Activated CD8-positive, alpha-beta T cell treated with anti-CD3 and anti-CD28 coated beads for 36 hours (primary cell): ENCODE measurements at regions not wholly inside any gene's neighbourhood (a gene's known extent, or its start where the extent isn't known, plus 50 kb on each side); places are given as distances from the start of the nearest gene placed in this dataset.

Source experiments
- ATAC-seq: fragments of 200-7000 bp; cut with Tn5 transposase; one replicate; pipeline ENCODE4 v1.10.0; 2021; ENCODE audit warnings: mild to moderate bottlenecking, moderate library complexity
- CTCF ChIA-PET: fragments of 350-600 bp; sonication (Branson Sonifier 250); formaldehyde crosslinking; loops from one replicate; lab custom pipeline; 2021; ENCODE audit warnings: antibody characterized with exemption; lab: Charles Lee
- POLR2A ChIA-PET: fragments of 350-600 bp; sonication (Branson Sonifier 250); formaldehyde crosslinking; loops from one replicate; lab custom pipeline; 2021; ENCODE audit warnings: antibody characterized with exemption; lab: Charles Lee
- DNase-seq: peaks from one replicate; pipeline ENCODE4 v3.0.0-alpha.2; 2020
- H3K27ac Mint-ChIP-seq: one replicate; pipeline ENCODE4 v1.8.0; 2021; ENCODE audit warnings: mild to moderate bottlenecking, mixed read lengths
- H3K27me3 Mint-ChIP-seq: one replicate; pipeline ENCODE4 v1.8.0; 2021; ENCODE audit warnings: mixed read lengths
- H3K36me3 Mint-ChIP-seq: one replicate; pipeline ENCODE4 v1.8.0; 2021; ENCODE audit warnings: low read depth, mixed read lengths
- H3K4me1 Mint-ChIP-seq: one replicate; pipeline ENCODE4 v1.8.0; 2021; ENCODE audit warnings: low read depth, mixed read lengths
- H3K4me3 Mint-ChIP-seq: one replicate; pipeline ENCODE4 v1.8.0; 2021; ENCODE audit warnings: mild to moderate bottlenecking, moderate library complexity, mixed read lengths
- H3K9me3 Mint-ChIP-seq: one replicate; pipeline ENCODE4 v1.8.0; 2021; ENCODE audit warnings: mixed read lengths
- CTCF ChIP-seq: fragments of 200-600 bp; IDR thresholded peaks from one replicate; pipeline ENCODE4 v1.8.0; 2022; ENCODE audit warnings: antibody characterized with exemption, mild to moderate bottlenecking
- intact Hi-C: fragments of 100-400 bp; cut with micrococcal nuclease; formaldehyde crosslinking; loops from one replicate; pipeline ENCODE4 v1.10.0; 2022

GRCh38 chr13:44273991-44274770, 99.4 kb upstream of the SERP2 start:
- Mint-ChIP-seq H3K36me3 (no peaks in the 10 kb centered on the region), H3K4me3 (peak overlapping the region; percentile 59), H3K4me1 (peaks cover 52% of the 10 kb centered on the region), H3K9me3 (no peaks in the 10 kb centered on the region), H3K27me3 (no peaks in the 10 kb centered on the region), H3K27ac (peak overlapping the region; percentile 91)
- CTCF ChIA-PET = interaction anchor here (0.7 to 1.5 kb wide), 4 partner anchors 8 to 83 kb away, joined by 3 read pairs; no protein-coding TSS in a partner anchor
- ATAC-seq = peak; percentile 95
- intact Hi-C loops = no loop called here
- no peak for TF ChIP-seq CTCF
- POLR2A ChIA-PET = interaction anchor here (0.6 to 2.3 kb wide), 6 partner anchors 8 to 161 kb away, joined by 3 to 8 read pairs (median 6); no protein-coding TSS in a partner anchor
- peak; percentile 26 for DNase-seq

- no peak for TF ChIP-seq CTCF
- peak overlapping the region; percentile 59 for H3K4me3 Mint-ChIP-seq
- peak; percentile 55 for ATAC-seq
- peak overlapping the region; percentile 91 for H3K27ac Mint-ChIP-seq
- intact Hi-C loops = no loop called here
- H3K36me3 Mint-ChIP-seq = no peaks in the 10 kb centered on the region
- no peaks in the 10 kb centered on the region for H3K27me3 Mint-ChIP-seq
- CTCF ChIA-PET = interaction anchor here (0.7 to 1.5 kb wide), 2 partner anchors 9 to 29 kb away, joined by 3 read pairs; no protein-coding TSS in a partner anchor
- H3K4me1 Mint-ChIP-seq = peaks cover 53% of the 10 kb centered on the region
- POLR2A ChIA-PET = interaction anchor here (1.0 to 2.3 kb wide), 4 partner anchors 9 to 160 kb away, joined by 3 to 8 read pairs (median 7); no protein-coding TSS in a partner anchor
- H3K9me3 Mint-ChIP-seq = no peaks in the 10 kb centered on the region
- peak; percentile 26 for DNase-seq
These were observed 98.8 kb upstream of the SERP2 start for GRCh38 chr13:44274771-44275205.

- H3K4me1 Mint-ChIP-seq = peaks cover 53% of the 10 kb centered on the region
- H3K27me3 Mint-ChIP-seq = no peaks in the 10 kb centered on the region
- H3K4me3 Mint-ChIP-seq = no peak overlapping the region
- POLR2A ChIA-PET = interaction anchor here (1.0 to 2.3 kb wide), 3 partner anchors 10 to 159 kb away, joined by 3 to 8 read pairs (median 7); no protein-coding TSS in a partner anchor
- H3K9me3 Mint-ChIP-seq = no peaks in the 10 kb centered on the region
- peak overlapping the region; percentile 91 for H3K27ac Mint-ChIP-seq
- no peak for ATAC-seq
- no peaks in the 10 kb centered on the region for H3K36me3 Mint-ChIP-seq
- no peak for TF ChIP-seq CTCF
- intact Hi-C loops = no loop called here
- CTCF ChIA-PET = interaction anchor here (1.5 kb wide), 2 partner anchors 9 to 83 kb away, joined by 3 to 4 read pairs; no protein-coding TSS in a partner anchor
- no peak for DNase-seq
These were observed 98.2 kb upstream of the SERP2 start for GRCh38 chr13:44275381-44275780.

GRCh38 chr13:44276061-44276460, 97.6 kb upstream of the SERP2 start:
- POLR2A ChIA-PET = interaction anchor here (2.0 kb wide), 1 partner anchor 17 kb away, joined by 7 read pairs; no protein-coding TSS in a partner anchor
- TF ChIP-seq CTCF = no peak
- ATAC-seq (no peak), DNase-seq (no peak)
- Mint-ChIP-seq H3K27ac (no peak overlapping the region), H3K4me1 (peaks cover 49% of the 10 kb centered on the region), H3K27me3 (no peaks in the 10 kb centered on the region), H3K36me3 (no peaks in the 10 kb centered on the region), H3K4me3 (no peak overlapping the region), H3K9me3 (no peaks in the 10 kb centered on the region)
- CTCF ChIA-PET = interaction anchor here (1.5 kb wide), 2 partner anchors 10 to 84 kb away, joined by 3 to 4 read pairs; no protein-coding TSS in a partner anchor
- intact Hi-C loops = no loop called here

- no peaks in the 10 kb centered on the region for H3K9me3 Mint-ChIP-seq
- peaks cover 3% of the 10 kb centered on the region for H3K27me3 Mint-ChIP-seq
- TF ChIP-seq CTCF = no peak
- DNase-seq = no peak
- H3K27ac Mint-ChIP-seq = no peak overlapping the region
- no peak overlapping the region for H3K4me3 Mint-ChIP-seq
- ATAC-seq = no peak
- H3K36me3 Mint-ChIP-seq = no peaks in the 10 kb centered on the region
- ChIA-PET CTCF (no interaction called here), POLR2A (no interaction called here)
- H3K4me1 Mint-ChIP-seq = peaks cover 44% of the 10 kb centered on the region
- intact Hi-C loops = no loop called here
These were observed 96.2 kb upstream of the SERP2 start for GRCh38 chr13:44277459-44277858.
